Naive thymus-derived CD4-positive, alpha-beta T cell (primary cell): ENCODE measurements at regions not wholly inside any gene's neighbourhood (a gene's known extent, or its start where the extent isn't known, plus 50 kb on each side); places are given as distances from the start of the nearest gene placed in this dataset.

ENCODE experiments used
- ATAC-seq: fragments of 150-1000 bp; cut with Tn5 transposase; 2 replicates; pipeline ENCODE4 v1.10.0; 2021; ENCODE audit warnings: mild to moderate bottlenecking, moderate library complexity
- CTCF ChIA-PET: fragments of 350-600 bp; sonication (Branson Sonifier 250); formaldehyde crosslinking; loops from one replicate; lab custom pipeline; 2021; ENCODE audit warnings: antibody characterized with exemption; lab: Charles Lee
- POLR2A ChIA-PET: fragments of 350-600 bp; sonication (Branson Sonifier 250); formaldehyde crosslinking; loops from one replicate; lab custom pipeline; 2021; ENCODE audit warnings: antibody characterized with exemption, inconsistent platforms; lab: Charles Lee
- DNase-seq, 9 donors: peaks; one replicate each; pipeline versions ENCODE4 v3.0.0 to v3.0.0-alpha.2; 2020 to 2022; ENCODE audit warnings: mixed read lengths in 1 of 9
- H3K27ac ChIP-seq: one replicate; pipeline ENCODE4 v1.7.0; 2013; ENCODE audit warnings: mild to moderate bottlenecking, low read depth, low read length, moderate library complexity
- H3K27me3 ChIP-seq, 2 donors: one replicate each; pipeline ENCODE4 v1.7.0; 2013; ENCODE audit warnings: low read length in 2 of 2, mild to moderate bottlenecking in 2 of 2, moderate library complexity in 2 of 2; ENCODE audit not compliant: control insufficient read depth in 2 of 2, insufficient read depth in 2 of 2
- H3K36me3 ChIP-seq, 3 experiments: 1 replicate in 2 of 3; 2 replicates in 1 of 3; pipeline ENCODE4 v1.7.0; 2013; ENCODE audit warnings: low read length in 3 of 3, mild to moderate bottlenecking in 3 of 3, moderate library complexity in 1 of 3; ENCODE audit not compliant: insufficient read depth in 3 of 3, control insufficient read depth in 2 of 3
- H3K4me1 ChIP-seq, 2 donors: one replicate each; pipeline ENCODE4 v1.7.0; 2013; ENCODE audit warnings: low read length in 2 of 2, mild to moderate bottlenecking in 2 of 2, moderate library complexity in 1 of 2; ENCODE audit not compliant: control insufficient read depth in 2 of 2, insufficient read depth in 2 of 2
- H3K4me3 ChIP-seq: 2 replicates; pipeline ENCODE4 v1.7.0; 2013; ENCODE audit warnings: mild to moderate bottlenecking, low read length
- H3K9me3 ChIP-seq, 3 experiments: 1 replicate in 2 of 3; 2 replicates in 1 of 3; pipeline ENCODE4 v1.7.0; 2013; ENCODE audit warnings: low read length in 3 of 3; ENCODE audit not compliant: control insufficient read depth in 2 of 3
- H3K27ac Mint-ChIP-seq, 9 donors: one replicate each; pipeline ENCODE4 v1.8.0; 2020 to 2022; ENCODE audit warnings: mixed read lengths in 9 of 9, mild to moderate bottlenecking in 8 of 9, moderate library complexity in 5 of 9, inconsistent platforms in 2 of 9
- H3K27me3 Mint-ChIP-seq, 5 donors: one replicate each; pipeline ENCODE4 v1.8.0; 2021 to 2022; ENCODE audit warnings: mixed read lengths in 5 of 5, mild to moderate bottlenecking in 1 of 5
- H3K36me3 Mint-ChIP-seq, 5 donors: one replicate each; pipeline ENCODE4 v1.8.0; 2020 to 2022; ENCODE audit warnings: mixed read lengths in 5 of 5, mild to moderate bottlenecking in 3 of 5, inconsistent platforms in 1 of 5
- H3K4me1 Mint-ChIP-seq, 7 donors: one replicate each; pipeline ENCODE4 v1.8.0; 2020 to 2022; ENCODE audit warnings: mixed read lengths in 7 of 7, mild to moderate bottlenecking in 3 of 7, inconsistent platforms in 1 of 7
- H3K4me3 Mint-ChIP-seq, 10 donors: one replicate each; pipeline ENCODE4 v1.8.0; 2020 to 2022; ENCODE audit warnings: mild to moderate bottlenecking in 10 of 10, mixed read lengths in 10 of 10, moderate library complexity in 6 of 10, inconsistent platforms in 2 of 10
- H3K9me3 Mint-ChIP-seq, 11 donors: one replicate each; pipeline ENCODE4 v1.8.0; 2020 to 2022; ENCODE audit warnings: mixed read lengths in 11 of 11, mild to moderate bottlenecking in 4 of 11, inconsistent platforms in 1 of 11, moderate library complexity in 1 of 11
- intact Hi-C, 2 donors: fragments of 100-400 bp; cut with micrococcal nuclease; formaldehyde crosslinking; loops; one replicate each; pipeline ENCODE4 v1.15.1; 2023

- Mint-ChIP-seq H3K9me3 (peaks cover 0 to 18% (median 6%) of the 10 kb centered on the region in 11 donors), H3K27ac (no peak overlapping the region), H3K27me3 (no peaks in the 10 kb centered on the region), H3K36me3 (no peaks in the 10 kb centered on the region), H3K4me1 (no peaks in the 10 kb centered on the region), H3K4me3 (no peak overlapping the region)
- no peak for ATAC-seq
- DNase-seq = no peak
- intact Hi-C loops = no loop called here
- Histone ChIP-seq H3K27ac (no peak overlapping the region), H3K27me3 (no peaks in the 10 kb centered on the region), H3K4me1 (no peaks in the 10 kb centered on the region), H3K4me3 (no peak overlapping the region), H3K9me3 (no peaks in the 10 kb centered on the region), H3K36me3 (no peaks in the 10 kb centered on the region)
- CTCF ChIA-PET = no interaction called here
- POLR2A ChIA-PET = no interaction called here
Measured at GRCh38 chr9:82732928-82733327, 330.0 kb downstream of the RASEF start.

GRCh38 chr9:82736126-82736525 is 326.8 kb downstream of the RASEF start:
- H3K27ac ChIP-seq = no peak overlapping the region
- no peaks in the 10 kb centered on the region for H3K36me3 Mint-ChIP-seq
- no peaks in the 10 kb centered on the region for H3K27me3 ChIP-seq
- H3K27ac Mint-ChIP-seq = no peak overlapping the region
- no peak overlapping the region for H3K4me3 ChIP-seq
- ATAC-seq = no peak
- POLR2A ChIA-PET = no interaction called here
- no peaks in the 10 kb centered on the region for H3K4me1 ChIP-seq
- H3K4me3 Mint-ChIP-seq = no peak overlapping the region
- no peak for DNase-seq
- H3K9me3 ChIP-seq = no peaks in the 10 kb centered on the region
- no peaks in the 10 kb centered on the region for H3K36me3 ChIP-seq
- peaks cover 0 to 7% (median 1%) of the 10 kb centered on the region in 11 donors for H3K9me3 Mint-ChIP-seq
- H3K27me3 Mint-ChIP-seq = no peaks in the 10 kb centered on the region
- H3K4me1 Mint-ChIP-seq = no peaks in the 10 kb centered on the region
- intact Hi-C loops = no loop called here
- CTCF ChIA-PET = no interaction called here

GRCh38 chr9:82736701-82737100 is 326.2 kb downstream of the RASEF start:
- CTCF ChIA-PET = no interaction called here
- DNase-seq (no peak), ATAC-seq (no peak)
- Histone ChIP-seq H3K27ac (no peak overlapping the region), H3K36me3 (no peaks in the 10 kb centered on the region), H3K27me3 (no peaks in the 10 kb centered on the region), H3K4me1 (no peaks in the 10 kb centered on the region), H3K9me3 (no peaks in the 10 kb centered on the region), H3K4me3 (no peak overlapping the region)
- Mint-ChIP-seq H3K9me3 (peaks cover 0 to 7% (median 0%) of the 10 kb centered on the region in 11 donors), H3K36me3 (no peaks in the 10 kb centered on the region), H3K4me1 (no peaks in the 10 kb centered on the region), H3K27ac (no peak overlapping the region), H3K27me3 (no peaks in the 10 kb centered on the region), H3K4me3 (no peak overlapping the region)
- POLR2A ChIA-PET = no interaction called here
- intact Hi-C loops = no loop called here

GRCh38 chr9:82745919-82746318 is 317.0 kb downstream of the RASEF start:
- intact Hi-C loops = no loop called here
- H3K4me3 Mint-ChIP-seq = no peak overlapping the region
- ATAC-seq = no peak
- H3K9me3 Mint-ChIP-seq = peaks cover 0 to 16% (median 3%) of the 10 kb centered on the region in 11 donors
- H3K27me3 Mint-ChIP-seq = no peaks in the 10 kb centered on the region
- H3K4me1 ChIP-seq = no peaks in the 10 kb centered on the region
- H3K4me3 ChIP-seq = no peak overlapping the region
- POLR2A ChIA-PET = no interaction called here
- no peak overlapping the region for H3K27ac Mint-ChIP-seq
- no peak overlapping the region for H3K27ac ChIP-seq
- no peaks in the 10 kb centered on the region for H3K9me3 ChIP-seq
- H3K36me3 ChIP-seq = no peaks in the 10 kb centered on the region
- H3K27me3 ChIP-seq = no peaks in the 10 kb centered on the region
- CTCF ChIA-PET = no interaction called here
- no peaks in the 10 kb centered on the region for H3K4me1 Mint-ChIP-seq
- DNase-seq = no peak
- no peaks in the 10 kb centered on the region for H3K36me3 Mint-ChIP-seq

GRCh38 chr9:82750411-82750913 is 312.5 kb downstream of the RASEF start:
- Mint-ChIP-seq H3K27ac (no peak overlapping the region), H3K27me3 (no peaks in the 10 kb centered on the region), H3K9me3 (peaks cover 0 to 10% (median 3%) of the 10 kb centered on the region in 11 donors), H3K4me1 (no peaks in the 10 kb centered on the region), H3K4me3 (no peak overlapping the region), H3K36me3 (no peaks in the 10 kb centered on the region)
- H3K27ac ChIP-seq = no peak overlapping the region
- H3K36me3 ChIP-seq = no peaks in the 10 kb centered on the region
- no peak overlapping the region for H3K4me3 ChIP-seq
- ATAC-seq (no peak), DNase-seq (no peak)
- intact Hi-C loops = no loop called here
- CTCF ChIA-PET = no interaction called here
- H3K27me3 ChIP-seq = no peaks in the 10 kb centered on the region
- H3K4me1 ChIP-seq = no peaks in the 10 kb centered on the region
- POLR2A ChIA-PET = no interaction called here
- no peaks in the 10 kb centered on the region for H3K9me3 ChIP-seq

GRCh38 chr9:82757924-82758323 is 305.0 kb downstream of the RASEF start:
- Mint-ChIP-seq H3K9me3 (peaks cover 0 to 5% (median 0%) of the 10 kb centered on the region in 11 donors), H3K36me3 (no peaks in the 10 kb centered on the region), H3K4me1 (no peaks in the 10 kb centered on the region), H3K27ac (no peak overlapping the region), H3K4me3 (no peak overlapping the region), H3K27me3 (peaks cover 0 to 3% (median 0%) of the 10 kb centered on the region in 5 donors)
- Histone ChIP-seq H3K4me3 (no peak overlapping the region), H3K9me3 (no peaks in the 10 kb centered on the region), H3K27me3 (no peaks in the 10 kb centered on the region), H3K27ac (no peak overlapping the region), H3K36me3 (no peaks in the 10 kb centered on the region), H3K4me1 (no peaks in the 10 kb centered on the region)
- ATAC-seq = no peak
- ChIA-PET POLR2A (no interaction called here), CTCF (no interaction called here)
- DNase-seq = no peak
- intact Hi-C loops = no loop called here

- ChIA-PET CTCF (no interaction called here), POLR2A (no interaction called here)
- Histone ChIP-seq H3K36me3 (no peaks in the 10 kb centered on the region), H3K9me3 (no peaks in the 10 kb centered on the region), H3K27me3 (no peaks in the 10 kb centered on the region), H3K4me1 (no peaks in the 10 kb centered on the region), H3K27ac (no peak overlapping the region), H3K4me3 (no peak overlapping the region)
- peaks cover 0 to 3% (median 0%) of the 10 kb centered on the region in 5 donors for H3K27me3 Mint-ChIP-seq
- intact Hi-C loops = no loop called here
- no peak overlapping the region for H3K27ac Mint-ChIP-seq
- H3K36me3 Mint-ChIP-seq = no peaks in the 10 kb centered on the region
- no peaks in the 10 kb centered on the region for H3K4me1 Mint-ChIP-seq
- DNase-seq (no peak), ATAC-seq (no peak)
- H3K9me3 Mint-ChIP-seq = peaks cover 0 to 5% (median 0%) of the 10 kb centered on the region in 11 donors
- H3K4me3 Mint-ChIP-seq = no peak overlapping the region
Measured at GRCh38 chr9:82761027-82761426, 301.9 kb downstream of the RASEF start.
